ENCODE measurements at regions not wholly inside any gene's neighbourhood (a gene's known extent, or its start where the extent isn't known, plus 50 kb on each side); places are given as distances from the start of the nearest gene placed in this dataset.

- H3K9me3 ChIP-seq: no peaks in the 10 kb centered on the region
- H3K4me1 ChIP-seq: peaks cover 0 to 12% (median 11%) of the 10 kb centered on the region in 4 donors
- 17 to 44% methylated on average over 7 of the region's 7 CpGs for WGBS, 2 donors
- intact Hi-C loops (cut with DNase I): no loop called here
- TF ChIP-seq POLR2A (IDR thresholded peaks at IDR 0.05) (no peak), EP300 (IDR thresholded peaks at IDR 0.05) (no peak), POLR2AphosphoS5 (IDR thresholded peaks at IDR 0.05) (no peak)
- TF ChIP-seq, protein P1, sequence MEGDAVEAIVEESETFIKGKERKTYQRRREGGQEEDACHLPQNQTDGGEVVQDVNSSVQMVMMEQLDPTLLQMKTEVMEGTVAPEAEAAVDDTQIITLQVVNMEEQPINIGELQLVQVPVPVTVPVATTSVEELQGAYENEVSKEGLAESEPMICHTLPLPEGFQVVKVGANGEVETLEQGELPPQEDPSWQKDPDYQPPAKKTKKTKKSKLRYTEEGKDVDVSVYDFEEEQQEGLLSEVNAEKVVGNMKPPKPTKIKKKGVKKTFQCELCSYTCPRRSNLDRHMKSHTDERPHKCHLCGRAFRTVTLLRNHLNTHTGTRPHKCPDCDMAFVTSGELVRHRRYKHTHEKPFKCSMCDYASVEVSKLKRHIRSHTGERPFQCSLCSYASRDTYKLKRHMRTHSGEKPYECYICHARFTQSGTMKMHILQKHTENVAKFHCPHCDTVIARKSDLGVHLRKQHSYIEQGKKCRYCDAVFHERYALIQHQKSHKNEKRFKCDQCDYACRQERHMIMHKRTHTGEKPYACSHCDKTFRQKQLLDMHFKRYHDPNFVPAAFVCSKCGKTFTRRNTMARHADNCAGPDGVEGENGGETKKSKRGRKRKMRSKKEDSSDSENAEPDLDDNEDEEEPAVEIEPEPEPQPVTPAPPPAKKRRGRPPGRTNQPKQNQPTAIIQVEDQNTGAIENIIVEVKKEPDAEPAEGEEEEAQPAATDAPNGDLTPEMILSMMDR (IDR thresholded peaks at IDR 0.05): no peak
- DNase-seq: no peak
- no peak overlapping the region for H3K4me3 ChIP-seq
- H3K36me3 ChIP-seq: no peaks in the 10 kb centered on the region
- no peak overlapping the region for H3K27ac ChIP-seq
- H3K27me3 ChIP-seq: peaks cover 20 to 72% (median 55%) of the 10 kb centered on the region in 3 donors
Measured at GRCh38 chr1:90840352-90840751, 123.2 kb upstream of the BARHL2 start.

GRCh38 chr1:90839323-90839722, 122.2 kb upstream of the BARHL2 start:
- WGBS, 2 donors: 36 to 67% methylated on average over 5 of the region's 5 CpGs
- Histone ChIP-seq H3K4me3 (no peak overlapping the region), H3K27ac (no peak overlapping the region), H3K36me3 (no peaks in the 10 kb centered on the region), H3K4me1 (peaks cover 0 to 21% (median 16%) of the 10 kb centered on the region in 4 donors), H3K27me3 (peaks cover 29 to 82% (median 64%) of the 10 kb centered on the region in 3 donors), H3K9me3 (no peaks in the 10 kb centered on the region)
- intact Hi-C loops (cut with DNase I): loop anchor here (5.0 kb wide), 1 partner anchor 112 kb away; no protein-coding TSS in a partner anchor
- DNase-seq: no peak
- no peak for TF ChIP-seq POLR2AphosphoS5 (IDR thresholded peaks at IDR 0.05)
- TF ChIP-seq, protein P1 (IDR thresholded peaks at IDR 0.05): no peak
- TF ChIP-seq EP300 (IDR thresholded peaks at IDR 0.05): no peak
- TF ChIP-seq POLR2A (IDR thresholded peaks at IDR 0.05): no peak

DNA sequence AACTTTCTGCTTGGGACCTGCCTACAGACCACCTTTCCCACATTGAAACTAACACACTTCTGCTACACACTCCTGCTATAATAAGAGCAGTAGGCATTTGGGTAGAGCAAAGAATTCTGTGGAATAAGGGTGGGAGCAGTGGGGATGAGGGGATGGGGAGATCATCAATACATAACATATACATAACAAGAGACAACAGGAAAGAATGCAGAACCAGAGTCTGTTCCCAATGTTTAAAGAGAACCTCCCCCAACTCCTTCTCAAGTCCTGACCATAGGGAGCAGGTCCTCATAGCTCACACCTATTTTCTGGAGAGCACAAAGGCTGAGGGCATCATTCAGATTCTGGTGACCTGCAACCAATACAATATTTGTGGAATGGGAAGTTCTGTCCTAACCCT, 121.6 kb upstream of the BARHL2 start:
- Histone ChIP-seq H3K27ac (no peak overlapping the region), H3K27me3 (peaks cover 29 to 88% (median 70%) of the 10 kb centered on the region in 3 donors), H3K9me3 (no peaks in the 10 kb centered on the region), H3K36me3 (no peaks in the 10 kb centered on the region), H3K4me1 (peaks cover 0 to 21% (median 16%) of the 10 kb centered on the region in 4 donors), H3K4me3 (no peak overlapping the region)
- TF ChIP-seq POLR2A (IDR thresholded peaks at IDR 0.05) (no peak), EP300 (IDR thresholded peaks at IDR 0.05) (no peak), POLR2AphosphoS5 (IDR thresholded peaks at IDR 0.05) (no peak)
- TF ChIP-seq, protein P1 (IDR thresholded peaks at IDR 0.05): no peak
- intact Hi-C loops (cut with DNase I): loop anchor here (5.0 kb wide), 1 partner anchor 111 kb away; no protein-coding TSS in a partner anchor
- no peak for DNase-seq

- H3K4me3 ChIP-seq: no peak overlapping the region
- 40 to 80% methylated on average over 7 of the region's 7 CpGs for WGBS, 2 donors
- no peak for TF ChIP-seq POLR2AphosphoS5 (IDR thresholded peaks at IDR 0.05)
- no peak for TF ChIP-seq EP300 (IDR thresholded peaks at IDR 0.05)
- TF ChIP-seq, protein P1 (IDR thresholded peaks at IDR 0.05): no peak
- no peak for TF ChIP-seq POLR2A (IDR thresholded peaks at IDR 0.05)
- no peaks in the 10 kb centered on the region for H3K36me3 ChIP-seq
- H3K4me1 ChIP-seq: peaks cover 0 to 21% (median 16%) of the 10 kb centered on the region in 4 donors
- no peaks in the 10 kb centered on the region for H3K9me3 ChIP-seq
- peaks cover 29 to 97% (median 79%) of the 10 kb centered on the region in 3 donors for H3K27me3 ChIP-seq
- intact Hi-C loops (cut with DNase I): loop anchor here (5.0 kb wide), 1 partner anchor 110 kb away; no protein-coding TSS in a partner anchor
- no peak overlapping the region for H3K27ac ChIP-seq
- no peak for DNase-seq
Measured at GRCh38 chr1:90837420-90837819, 120.3 kb upstream of the BARHL2 start.

GRCh38 chr1:90836345-90836679, 119.2 kb upstream of the BARHL2 start:
- Histone ChIP-seq H3K9me3 (no peaks in the 10 kb centered on the region), H3K27ac (no peak overlapping the region), H3K27me3 (peaks cover 29 to 99% (median 75%) of the 10 kb centered on the region in 3 donors), H3K4me1 (peaks cover 0 to 21% (median 16%) of the 10 kb centered on the region in 4 donors), H3K36me3 (no peaks in the 10 kb centered on the region), H3K4me3 (peak overlapping the region; percentile 5 to 43 (median 34))
- TF ChIP-seq, protein P1 (IDR thresholded peaks at IDR 0.05): no peak
- no peak for TF ChIP-seq POLR2AphosphoS5 (IDR thresholded peaks at IDR 0.05)
- no peak for DNase-seq
- intact Hi-C loops (cut with DNase I): loop anchor here (5.0 kb wide), 1 partner anchor 109 kb away; no protein-coding TSS in a partner anchor
- 9 to 18% methylated on average over 8 of the region's 8 CpGs for WGBS, 2 donors
